Stimulated activated CD8-positive, alpha-beta memory T cell treated with anti-CD3 and anti-CD28 coated beads, Interleukin-15, amount 100 ng/mL, for 4 hours (primary cell): ENCODE measurements at regions not wholly inside any gene's neighbourhood (a gene's known extent, or its start where the extent isn't known, plus 50 kb on each side); places are given as distances from the start of the nearest gene placed in this dataset.
"Not testable (repeated sequence)": the region's sequence is repeated elsewhere in the genome, so short reads cannot be mapped to it uniquely, and the experiment has no call there.

Experiments
- DNase-seq, 2 donors: peaks; one replicate each; pipeline ENCODE4 v3.0.0-alpha.2; 2020; ENCODE audit warnings: low read depth in 2 of 2

GRCh38 chr10:131830446-131831130 is 70.2 kb upstream of the PPP2R2D start:
- DNase-seq = no peak

- no peak for DNase-seq
These were observed 69.2 kb upstream of the PPP2R2D start for GRCh38 chr10:131831561-131831960.

- DNase-seq = no peak
These were observed 68.6 kb upstream of the PPP2R2D start for GRCh38 chr10:131832056-131832685.

- no peak for DNase-seq
These were observed 67.8 kb upstream of the PPP2R2D start for GRCh38 chr10:131833013-131833412.

GRCh38 chr10:131833446-131834080 is 67.2 kb upstream of the PPP2R2D start:
- DNase-seq = no peak

- no peak for DNase-seq
These were observed 66.5 kb upstream of the PPP2R2D start for GRCh38 chr10:131834152-131834810.

GRCh38 chr10:131838966-131839742 is 61.7 kb upstream of the PPP2R2D start:
- DNase-seq = no peak

GRCh38 chr10:131839880-131840787 is 60.7 kb upstream of the PPP2R2D start:
- not testable (repeated sequence) for DNase-seq

- no peak for DNase-seq
These were observed 60.1 kb upstream of the PPP2R2D start for GRCh38 chr10:131840788-131841118.

GRCh38 chr10:131841131-131841660 is 59.6 kb upstream of the PPP2R2D start:
- DNase-seq = no peak

GRCh38 chr10:131841661-131842139 is 59.1 kb upstream of the PPP2R2D start:
- DNase-seq = no peak

GRCh38 chr10:131842351-131843088 is 58.3 kb upstream of the PPP2R2D start:
- no peak for DNase-seq

GRCh38 chr10:131843089-131843595 is 57.7 kb upstream of the PPP2R2D start:
- DNase-seq = no peak

GRCh38 chr10:131843881-131844284 is 56.9 kb upstream of the PPP2R2D start:
- no peak for DNase-seq

- no peak for DNase-seq
These were observed 56.2 kb upstream of the PPP2R2D start for GRCh38 chr10:131844529-131845084.

GRCh38 chr10:131845505-131846239 is 55.1 kb upstream of the PPP2R2D start:
- DNase-seq = no peak

GRCh38 chr10:131846240-131847101 is 54.3 kb upstream of the PPP2R2D start:
- DNase-seq = no peak
